ENCODE measurements at regions not wholly inside any gene's neighbourhood (a gene's known extent, or its start where the extent isn't known, plus 50 kb on each side); places are given as distances from the start of the nearest gene placed in this dataset.

GRCh38 chr4:30269850-30270249 lies 450.3 kb upstream of the PCDH7 start:
- Histone ChIP-seq H3K4me1 (ENCODE audit: control insufficient read depth, extremely low read depth, insufficient read depth, low read length) (no peaks in the 10 kb centered on the region), H3K9me3 (replicated peaks; ENCODE audit: control insufficient read depth, insufficient read depth, low read length) (no peaks in the 10 kb centered on the region), H3K79me2 (ENCODE audit: control insufficient read depth, insufficient read depth, low read length) (no peaks in the 10 kb centered on the region), H3K9me1 (replicated peaks; ENCODE audit: control insufficient read depth, extremely low read depth, insufficient read depth, low read length) (no peaks in the 10 kb centered on the region), H4K20me1 (replicated peaks; ENCODE audit: control insufficient read depth, extremely low read depth, insufficient read depth, low read length) (no peaks in the 10 kb centered on the region), H3K27ac (ENCODE audit: insufficient read depth, low read depth, low read length) (no peak overlapping the region), H3K9ac (replicated peaks; ENCODE audit: extremely low read depth, insufficient read depth, low read length) (no peak overlapping the region), H3K4me3 (replicated peaks in 1 of 3; ENCODE audit: insufficient read depth in 1 of 3, low read depth in 1 of 3, low read length in 3 of 3) (no peak overlapping the region), H3K36me3 (ENCODE audit: control insufficient read depth in 2 of 2, extremely low read depth in 1 of 2, insufficient read depth in 2 of 2, low read length in 2 of 2) (no peaks in the 10 kb centered on the region), H3K4me2 (ENCODE audit: insufficient read depth, low read length) (no peak overlapping the region), H3K27me3 (ENCODE audit: control insufficient read depth in 2 of 2, insufficient read depth in 2 of 2, low read length in 2 of 2) (no peaks in the 10 kb centered on the region), H2AFZ (ENCODE audit: low read depth, low read length) (no peak overlapping the region)
- TF ChIP-seq POLR2A (IDR thresholded peaks at IDR 0.05; ENCODE audit: low read depth, low read length), result no peak
- TF ChIP-seq JUN (IDR thresholded peaks at IDR 0.05; ENCODE audit: borderline replicate concordance, insufficient read depth, insufficient read length, low read depth), result no peak
- no peak for TF ChIP-seq MAX (IDR thresholded peaks at IDR 0.05; ENCODE audit: insufficient read depth, insufficient read length)
- TF ChIP-seq CTCF (IDR thresholded peaks at IDR 0.05; ENCODE audit: extremely low read depth in 1 of 2, insufficient read depth in 1 of 2, low read depth in 1 of 2, low read length in 2 of 2), result no peak
- no peak for TF ChIP-seq MYC (IDR thresholded peaks at IDR 0.05; ENCODE audit: low read depth, low read length)
- no peak for TF ChIP-seq EZH2 (IDR thresholded peaks at IDR 0.05; ENCODE audit: borderline replicate concordance, low read depth, low read length, severe bottlenecking)
- no peak for TF ChIP-seq POLR2AphosphoS5 (IDR thresholded peaks at IDR 0.05; ENCODE audit: insufficient read depth, low read depth, low read length)
- TF ChIP-seq FOS (IDR thresholded peaks at IDR 0.05; ENCODE audit: borderline replicate concordance, insufficient read depth, low read length), result no peak
- no peak for TF ChIP-seq GATA2 (IDR thresholded peaks at IDR 0.05; ENCODE audit: insufficient read depth, insufficient read length, low read depth, low read length)
- dilution Hi-C loops (cut with MboI; ENCODE audit: extremely low pct_ligation_motif_present, low sequenced_read_pairs), result no loop called here
- ChIA-PET POLR2A (no interaction called here), CTCF (no interaction called here)
- intact Hi-C loops (cut with micrococcal nuclease), result no loop called here
- DNase-seq (ENCODE audit: low read depth, low spot score) (peak; percentile 2), FAIRE-seq (no peak)
- no TSS peak for BruUV-seq (replicated peaks)

Measured in endothelial cell of umbilical vein (primary cell).